NCI-H128 (cell line): ENCODE measurements at regions not wholly inside any gene's neighbourhood (a gene's known extent, or its start where the extent isn't known, plus 50 kb on each side); places are given as distances from the start of the nearest gene placed in this dataset.
"Not testable (repeated sequence)": the region's sequence is repeated elsewhere in the genome, so short reads cannot be mapped to it uniquely, and the experiment has no call there.

ENCODE experiments used
- DNase-seq: peaks from one replicate; lab custom pipeline; 2025; ENCODE audit not compliant: unreplicated experiment; lab: John Stamatoyannopoulos, UW

- no peak for DNase-seq
These were observed 998.7 kb downstream of the NCAM2 start for GRCh38 chr21:21996891-21997290.

- no peak for DNase-seq
These were observed 999.5 kb downstream of the NCAM2 start for GRCh38 chr21:21997390-21998333.

GRCh38 chr21:22019766-22020165 is 1021.6 kb downstream of the NCAM2 start:
- no peak for DNase-seq

GRCh38 chr21:22020221-22020620 is 1022.0 kb downstream of the NCAM2 start:
- no peak for DNase-seq

- DNase-seq, result not testable (repeated sequence)
These were observed 1025.7 kb downstream of the NCAM2 start for GRCh38 chr21:22023896-22024295.

- DNase-seq, result no peak
These were observed 1046.2 kb downstream of the NCAM2 start for GRCh38 chr21:22044431-22044830.

GRCh38 chr21:22046576-22046975 is 1048.4 kb downstream of the NCAM2 start:
- no peak for DNase-seq

- no peak for DNase-seq
These were observed 1058.7 kb downstream of the NCAM2 start for GRCh38 chr21:22056904-22057303.

GRCh38 chr21:22062472-22063139 is 1064.4 kb downstream of the NCAM2 start:
- DNase-seq, result no peak

GRCh38 chr21:22063140-22063539 is 1064.9 kb downstream of the NCAM2 start:
- no peak for DNase-seq

- DNase-seq, result no peak
These were observed 1078.3 kb downstream of the NCAM2 start for GRCh38 chr21:22076471-22076870.

GRCh38 chr21:22083899-22084298 is 1085.7 kb downstream of the NCAM2 start:
- no peak for DNase-seq

- no peak for DNase-seq
These were observed 1098.1 kb downstream of the NCAM2 start for GRCh38 chr21:22096314-22096713.

- DNase-seq, result no peak
These were observed 1108.7 kb downstream of the NCAM2 start for GRCh38 chr21:22106720-22107410.

- DNase-seq, result no peak
These were observed 1117.5 kb downstream of the NCAM2 start for GRCh38 chr21:22115746-22116145.

- DNase-seq, result no peak
These were observed 1122.5 kb downstream of the NCAM2 start for GRCh38 chr21:22120616-22121266.

- DNase-seq, result no peak
These were observed 1127.4 kb downstream of the NCAM2 start for GRCh38 chr21:22125581-22125980.

GRCh38 chr21:22128671-22129070 is 1130.5 kb downstream of the NCAM2 start:
- DNase-seq, result no peak

- DNase-seq, result no peak
These were observed 1134.3 kb downstream of the NCAM2 start for GRCh38 chr21:22132358-22133071.

GRCh38 chr21:22136740-22137139 is 1138.5 kb downstream of the NCAM2 start:
- no peak for DNase-seq
